OCI-LY1 (cell line): ENCODE measurements at regions not wholly inside any gene's neighbourhood (a gene's known extent, or its start where the extent isn't known, plus 50 kb on each side); places are given as distances from the start of the nearest gene placed in this dataset.

Experiments used
- H2AFZ ChIP-seq: fragments of 200-600 bp; sonication (generic), shearing (Covaris generic); 2 replicates; pipeline ENCODE4 v1.6.0; 2014; ENCODE audit warnings: antibody characterized with exemption, mild to moderate bottlenecking, low read length
- H3F3A ChIP-seq: fragments of 200-600 bp; sonication (generic), shearing (Covaris generic); 2 replicates; pipeline ENCODE4 v1.6.0; 2014; ENCODE audit warnings: mild to moderate bottlenecking, antibody characterized with exemption, low read length, moderate library complexity; ENCODE audit not compliant: insufficient read depth
- H3K27ac ChIP-seq: fragments of 200-600 bp; sonication (generic); 2 replicates; pipeline ENCODE4 v1.5.1; 2014; ENCODE audit warnings: low read length, mixed run types, mild to moderate bottlenecking, low read depth; ENCODE audit not compliant: poor library complexity, severe bottlenecking
- H3K27me3 ChIP-seq: fragments of 200-600 bp; sonication (generic); 2 replicates; pipeline ENCODE4 v1.6.0; 2014; ENCODE audit warnings: antibody characterized with exemption, mild to moderate bottlenecking, low read length, moderate library complexity; ENCODE audit not compliant: insufficient read depth
- H3K36me3 ChIP-seq: fragments of 200-600 bp; sonication (generic); 2 replicates; pipeline ENCODE4 v1.6.1; 2014; ENCODE audit warnings: mild to moderate bottlenecking, antibody characterized with exemption, low read length, moderate library complexity, mixed read lengths; ENCODE audit not compliant: insufficient read depth
- H3K4me1 ChIP-seq: fragments of 200-600 bp; sonication (generic); 2 replicates; pipeline ENCODE4 v1.5.1; 2014; ENCODE audit warnings: mild to moderate bottlenecking, low read length, moderate library complexity; ENCODE audit not compliant: insufficient read depth, severe bottlenecking
- H3K4me2 ChIP-seq: fragments of 200-600 bp; sonication (generic), shearing (Covaris generic); 2 replicates; pipeline ENCODE4 v1.6.1; 2014; ENCODE audit warnings: low read length
- H3K4me3 ChIP-seq: fragments of 200-600 bp; sonication (generic); 2 replicates; pipeline ENCODE4 v1.5.1; 2014; ENCODE audit warnings: low read length, low read depth, mild to moderate bottlenecking, mixed read lengths; ENCODE audit not compliant: poor library complexity, severe bottlenecking
- H3K79me2 ChIP-seq: fragments of 200-600 bp; shearing (Covaris generic); 2 replicates; pipeline ENCODE4 v1.6.1; 2016; ENCODE audit warnings: mixed run types, low read length, mixed read lengths; ENCODE audit not compliant: insufficient read depth
- H3K9ac ChIP-seq: fragments of 200-600 bp; sonication (generic), shearing (Covaris generic); 2 replicates; pipeline ENCODE4 v1.6.1; 2014; ENCODE audit warnings: mild to moderate bottlenecking, low read length, mixed read lengths
- H3K9me2 ChIP-seq: fragments of 200-600 bp; sonication (generic), shearing (Covaris generic); 2 replicates; pipeline ENCODE4 v1.6.1; 2014; ENCODE audit warnings: low read depth, mild to moderate bottlenecking, low read length, mixed read lengths
- H3K9me3 ChIP-seq: fragments of 200-600 bp; shearing (Covaris generic); 2 replicates; pipeline ENCODE4 v1.6.1; 2014; ENCODE audit warnings: low read length, mixed read lengths
- H4K20me1 ChIP-seq: fragments of 200-600 bp; sonication (generic), shearing (Covaris generic); 2 replicates; pipeline ENCODE4 v1.6.0; 2016; ENCODE audit warnings: mild to moderate bottlenecking, low read length; ENCODE audit not compliant: insufficient read depth
- CTCF ChIP-seq: fragments of 200-600 bp; sonication (generic), shearing (Covaris generic); IDR thresholded peaks from 2 replicates; pipeline ENCODE4 v1.5.1; 2017; ENCODE audit warnings: mild to moderate bottlenecking, antibody characterized with exemption, low read length, moderate library complexity, mixed read lengths
- EZH2 ChIP-seq: fragments of 200-600 bp; sonication (generic), shearing (Covaris generic); IDR thresholded peaks from 2 replicates; pipeline ENCODE4 v1.8.0; 2017; ENCODE audit warnings: borderline replicate concordance, mixed run types, mild to moderate bottlenecking, antibody characterized with exemption, low read length, moderate library complexity, mixed read lengths

DNA sequence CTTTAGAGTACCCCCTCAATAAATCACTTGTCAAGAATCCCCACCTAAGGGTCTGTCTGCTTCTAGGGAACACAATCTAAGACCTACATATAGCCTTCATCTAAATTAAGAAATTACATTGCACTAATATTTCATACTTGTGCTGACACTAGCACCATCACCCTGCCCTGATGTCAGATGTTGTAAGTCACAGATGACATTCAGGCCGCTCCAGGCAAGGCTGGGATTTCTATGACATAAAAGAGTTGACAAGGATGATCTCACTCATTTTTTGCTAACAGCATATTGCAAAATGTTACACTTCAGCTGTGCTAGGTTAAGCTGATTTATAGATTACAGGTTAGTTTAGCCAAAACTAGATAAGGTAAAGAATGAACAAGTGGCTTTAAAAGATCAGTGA, 372.5 kb upstream of the GRIA1 start:
- Histone ChIP-seq H3K9ac (no peak overlapping the region), H3K27ac (no peak overlapping the region), H3K9me2 (no peaks in the 10 kb centered on the region), H3K4me3 (no peak overlapping the region), H4K20me1 (no peaks in the 10 kb centered on the region), H3K4me2 (no peak overlapping the region), H3K4me1 (no peaks in the 10 kb centered on the region), H3K9me3 (no peaks in the 10 kb centered on the region), H2AFZ (no peak overlapping the region), H3F3A (no peaks in the 10 kb centered on the region; the same call in 1 of the 2 replicates), H3K79me2 (no peaks in the 10 kb centered on the region), H3K36me3 (no peaks in the 10 kb centered on the region), H3K27me3 (no peaks in the 10 kb centered on the region)
- TF ChIP-seq EZH2 (no peak), CTCF (no peak)

- H3K4me1 ChIP-seq: no peaks in the 10 kb centered on the region
- no peak overlapping the region for H3K27ac ChIP-seq
- H3K27me3 ChIP-seq: no peaks in the 10 kb centered on the region
- no peaks in the 10 kb centered on the region for H3K79me2 ChIP-seq
- H3K9ac ChIP-seq: no peak overlapping the region
- H3K4me3 ChIP-seq: no peak overlapping the region
- no peaks in the 10 kb centered on the region for H4K20me1 ChIP-seq
- no peak overlapping the region for H3K4me2 ChIP-seq
- H2AFZ ChIP-seq: no peak overlapping the region
- H3F3A ChIP-seq: no peaks in the 10 kb centered on the region; the same call in 1 of the 2 replicates
- H3K36me3 ChIP-seq: no peaks in the 10 kb centered on the region
- H3K9me2 ChIP-seq: no peaks in the 10 kb centered on the region
- H3K9me3 ChIP-seq: no peaks in the 10 kb centered on the region
- TF ChIP-seq CTCF (no peak), EZH2 (no peak)
These were observed 368.1 kb upstream of the GRIA1 start for GRCh38 chr5:153122403-153122802.

- H3F3A ChIP-seq: no peaks in the 10 kb centered on the region
- no peak overlapping the region for H3K4me3 ChIP-seq
- H3K27me3 ChIP-seq: no peaks in the 10 kb centered on the region
- no peaks in the 10 kb centered on the region for H3K9me2 ChIP-seq
- no peaks in the 10 kb centered on the region for H4K20me1 ChIP-seq
- H3K9ac ChIP-seq: no peak overlapping the region
- no peaks in the 10 kb centered on the region for H3K36me3 ChIP-seq
- H3K4me2 ChIP-seq: no peak overlapping the region
- H3K4me1 ChIP-seq: no peaks in the 10 kb centered on the region
- H2AFZ ChIP-seq: no peak overlapping the region
- H3K79me2 ChIP-seq: no peaks in the 10 kb centered on the region
- H3K27ac ChIP-seq: no peak overlapping the region
- H3K9me3 ChIP-seq: no peaks in the 10 kb centered on the region
- TF ChIP-seq EZH2: no peak
- TF ChIP-seq CTCF: no peak
These were observed 360.2 kb upstream of the GRIA1 start for GRCh38 chr5:153130296-153130695.
